ENCODE measurements at regions not wholly inside any gene's neighbourhood (a gene's known extent, or its start where the extent isn't known, plus 50 kb on each side); places are given as distances from the start of the nearest gene placed in this dataset.

GRCh38 chr2:223700221-223700620, 98.1 kb upstream of the SCG2 start:
- no peaks in the 10 kb centered on the region for H3K9me3 ChIP-seq (replicated peaks; ENCODE audit: control insufficient read depth, insufficient read depth, low read length)
- no peak for DNase-seq (ENCODE audit: low read depth, low spot score)
- H3K9ac ChIP-seq (ENCODE audit: control insufficient read depth, insufficient read depth, low read length): no peak overlapping the region
- no TSS peak for BruUV-seq (replicated peaks)
- in situ Hi-C loops (cut with MboI): no loop called here
- no peaks in the 10 kb centered on the region for H3K79me2 ChIP-seq (ENCODE audit: control insufficient read depth, insufficient read depth, low read length)
- WGBS (ENCODE audit: insufficient coverage, insufficient replicate concordance, low lambda C conversion rate, missing lambda C conversion rate): 42% methylated on average over 3 of the region's 3 CpGs
- H3K27ac ChIP-seq (ENCODE audit: control insufficient read depth, insufficient read depth): no peak overlapping the region
- H3K36me3 ChIP-seq (ENCODE audit: control insufficient read depth in 2 of 2, insufficient read depth in 2 of 2, low read length in 1 of 2): no peaks in the 10 kb centered on the region
- CTCF ChIA-PET: no interaction called here
- H3K4me1 ChIP-seq (ENCODE audit: control insufficient read depth, insufficient read depth, low read length): no peaks in the 10 kb centered on the region
- no peak for ATAC-seq
- no peak overlapping the region for H3K4me2 ChIP-seq (ENCODE audit: control insufficient read depth, insufficient read depth)
- TF ChIP-seq IRF4 (IDR thresholded peaks at IDR 0.05; ENCODE audit: low read depth, low read length) (no peak), LARP7 (IDR thresholded peaks at IDR 0.05) (no peak), IKZF1 (conservative IDR thresholded peaks at IDR 0.05) (no peak), IRF3 (IDR thresholded peaks at IDR 0.05) (no peak), SUPT20H (IDR thresholded peaks at IDR 0.05; ENCODE audit: borderline replicate concordance, control insufficient read depth, low read depth, low read length) (no peak), RFX5 (IDR thresholded peaks at IDR 0.05; ENCODE audit: low read depth, low read length) (no peak), TCF7 (IDR thresholded peaks at IDR 0.05; ENCODE audit: borderline replicate concordance) (no peak), USF1 (IDR thresholded peaks at IDR 0.05; ENCODE audit: borderline replicate concordance, extremely low read length, insufficient read depth, low read depth, low read length) (no peak), KDM1A (IDR thresholded peaks at IDR 0.05; ENCODE audit: borderline replicate concordance) (no peak), ZNF622 (IDR thresholded peaks at IDR 0.05) (no peak), SP1 (IDR thresholded peaks at IDR 0.05; ENCODE audit: low read depth, low read length) (no peak), CBX3 (IDR thresholded peaks at IDR 0.05; ENCODE audit: borderline replicate concordance, low read depth) (no peak), SREBF2 (IDR thresholded peaks at IDR 0.05; ENCODE audit: low read length) (no peak), BMI1 (IDR thresholded peaks at IDR 0.05; ENCODE audit: borderline replicate concordance) (no peak), POLR2AphosphoS5 (IDR thresholded peaks at IDR 0.05; ENCODE audit: low read length) (no peak), RCOR1 (conservative IDR thresholded peaks at IDR 0.05; ENCODE audit: low read depth, low read length) (no peak), RBBP5 (conservative IDR thresholded peaks at IDR 0.05) (no peak), ZBTB40 (IDR thresholded peaks at IDR 0.05; ENCODE audit: borderline replicate concordance) (no peak), CTCF (IDR thresholded peaks at IDR 0.05 in 2 of 3, conservative IDR thresholded peaks at IDR 0.05 in 1 of 3; ENCODE audit: control insufficient read depth in 2 of 3, extremely low read depth in 1 of 3, insufficient read depth in 1 of 3, low read depth in 3 of 3, low read length in 3 of 3) (no peak), HDAC2 (IDR thresholded peaks at IDR 0.05) (no peak)
- SMC1A ChIA-PET (ENCODE audit: uncharacterized antibody, unreplicated experiment): no interaction called here
- intact Hi-C loops (cut with micrococcal nuclease; ENCODE audit: unreplicated experiment): no loop called here
- H2AFZ ChIP-seq (ENCODE audit: control insufficient read depth, low read depth, low read length): no peak overlapping the region
- RAD21 ChIA-PET (ENCODE audit: unreplicated experiment): no interaction called here
- POLR2A ChIA-PET: no interaction called here
- no peak overlapping the region for H3K4me3 ChIP-seq
- FAIRE-seq: no peak
- no peaks in the 10 kb centered on the region; the same call in 1 of the 2 replicates for H4K20me1 ChIP-seq (ENCODE audit: control insufficient read depth, insufficient read depth)
- H3K27me3 ChIP-seq (replicated peaks in 1 of 2; ENCODE audit: control insufficient read depth in 2 of 2, insufficient read depth in 2 of 2, low read length in 1 of 2): no peaks in the 10 kb centered on the region
